B cell (primary cell): ENCODE measurements at regions not wholly inside any gene's neighbourhood (a gene's known extent, or its start where the extent isn't known, plus 50 kb on each side); places are given as distances from the start of the nearest gene placed in this dataset.

ENCODE experiments used
- EZH2 ChIP-seq: IDR thresholded peaks from 2 replicates; pipeline ENCODE4 v1.6.1; 2012; ENCODE audit warnings: borderline replicate concordance, low read depth, mild to moderate bottlenecking, moderate library complexity, low read length; ENCODE audit not compliant: insufficient read depth, poor library complexity, severe bottlenecking
- TF ChIP-seq, protein P1 (sequence below): fragments of 200-600 bp; IDR thresholded peaks from one replicate; pipeline ENCODE4 v1.8.0; 2022; ENCODE audit warnings: antibody characterized with exemption, mild to moderate bottlenecking

DNA sequence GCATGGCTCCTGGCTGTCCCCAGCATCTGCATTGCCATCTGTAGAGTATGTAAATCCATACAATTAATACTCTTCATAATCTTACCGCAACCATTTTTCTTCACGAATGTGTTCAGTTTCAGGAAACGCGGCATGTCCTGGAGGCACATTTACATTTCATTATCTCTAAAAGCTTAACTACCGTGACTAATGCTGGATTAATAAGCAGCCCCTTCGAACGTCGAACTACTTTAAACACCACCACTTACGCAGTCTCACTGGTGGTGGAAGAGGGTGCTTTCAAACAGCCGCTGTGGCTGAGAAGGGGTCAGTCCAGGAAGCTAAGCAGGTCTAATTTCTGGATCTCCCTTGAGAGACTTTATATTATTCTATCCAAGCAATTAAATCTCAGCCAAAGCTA is 85.6 kb downstream of the C5orf15 start:
- TF ChIP-seq, protein P1, sequence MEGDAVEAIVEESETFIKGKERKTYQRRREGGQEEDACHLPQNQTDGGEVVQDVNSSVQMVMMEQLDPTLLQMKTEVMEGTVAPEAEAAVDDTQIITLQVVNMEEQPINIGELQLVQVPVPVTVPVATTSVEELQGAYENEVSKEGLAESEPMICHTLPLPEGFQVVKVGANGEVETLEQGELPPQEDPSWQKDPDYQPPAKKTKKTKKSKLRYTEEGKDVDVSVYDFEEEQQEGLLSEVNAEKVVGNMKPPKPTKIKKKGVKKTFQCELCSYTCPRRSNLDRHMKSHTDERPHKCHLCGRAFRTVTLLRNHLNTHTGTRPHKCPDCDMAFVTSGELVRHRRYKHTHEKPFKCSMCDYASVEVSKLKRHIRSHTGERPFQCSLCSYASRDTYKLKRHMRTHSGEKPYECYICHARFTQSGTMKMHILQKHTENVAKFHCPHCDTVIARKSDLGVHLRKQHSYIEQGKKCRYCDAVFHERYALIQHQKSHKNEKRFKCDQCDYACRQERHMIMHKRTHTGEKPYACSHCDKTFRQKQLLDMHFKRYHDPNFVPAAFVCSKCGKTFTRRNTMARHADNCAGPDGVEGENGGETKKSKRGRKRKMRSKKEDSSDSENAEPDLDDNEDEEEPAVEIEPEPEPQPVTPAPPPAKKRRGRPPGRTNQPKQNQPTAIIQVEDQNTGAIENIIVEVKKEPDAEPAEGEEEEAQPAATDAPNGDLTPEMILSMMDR, result no peak
- TF ChIP-seq EZH2, result no peak
